ENCODE measurements at regions not wholly inside any gene's neighbourhood (a gene's known extent, or its start where the extent isn't known, plus 50 kb on each side); places are given as distances from the start of the nearest gene placed in this dataset.

DNA sequence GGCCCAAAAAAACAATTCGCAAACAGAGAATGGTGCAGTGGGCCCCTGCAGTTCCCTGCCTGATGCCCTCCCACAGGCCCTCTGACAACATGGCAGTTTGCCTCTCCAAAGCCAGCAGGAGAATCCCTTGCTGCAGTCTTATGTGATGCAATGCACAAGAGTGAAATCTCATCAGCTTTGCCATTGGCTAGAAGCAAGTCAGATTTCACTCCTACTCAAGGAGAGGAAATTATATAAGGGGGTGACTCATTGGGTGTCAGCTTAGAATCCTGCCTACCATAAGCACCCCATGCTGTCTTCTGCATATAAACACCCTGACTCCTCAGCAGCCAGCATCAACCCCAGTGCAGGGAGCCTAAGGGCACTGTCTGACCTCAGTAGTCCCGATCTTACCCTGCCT lies 157.3 kb upstream of the LDB2 start:
- H4K20me1 ChIP-seq (ENCODE audit: insufficient read depth, low read length, poor library complexity, severe bottlenecking): no peaks in the 10 kb centered on the region
- H3K9me2 ChIP-seq (replicated peaks; ENCODE audit: low read depth, low read length): no peaks in the 10 kb centered on the region
- no peak overlapping the region for H3K4me2 ChIP-seq (ENCODE audit: low read depth, low read length, poor library complexity, severe bottlenecking)
- no peak overlapping the region for H3K9ac ChIP-seq (ENCODE audit: low read depth, low read length, poor library complexity, severe bottlenecking)
- no peaks in the 10 kb centered on the region for H3K79me2 ChIP-seq (ENCODE audit: insufficient read depth, low read length)
- H3K9me3 ChIP-seq (ENCODE audit: insufficient read depth, low read depth, low read length): no peaks in the 10 kb centered on the region
- H3F3A ChIP-seq (ENCODE audit: low read depth): no peaks in the 10 kb centered on the region
- TF ChIP-seq CTCF (conservative IDR thresholded peaks at IDR 0.05; ENCODE audit: low read length) (no peak), EZH2phosphoT487 (IDR thresholded peaks at IDR 0.05; ENCODE audit: borderline replicate concordance) (no peak)
- no peaks in the 10 kb centered on the region for H3K36me3 ChIP-seq (ENCODE audit: insufficient read depth, low read length)
- H3K4me1 ChIP-seq (ENCODE audit: insufficient read depth, low read length, poor library complexity, severe bottlenecking): no peaks in the 10 kb centered on the region
- H2AFZ ChIP-seq (ENCODE audit: low read length): no peak overlapping the region
- H3K27me3 ChIP-seq (ENCODE audit: insufficient read depth, low read length, poor library complexity, severe bottlenecking): no peaks in the 10 kb centered on the region
- H3K4me3 ChIP-seq (ENCODE audit: low read length, poor library complexity, severe bottlenecking): no peak overlapping the region

GRCh38 chr4:17045866-17046265 lies 147.4 kb upstream of the LDB2 start:
- no peaks in the 10 kb centered on the region for H3K9me2 ChIP-seq (replicated peaks; ENCODE audit: low read depth, low read length)
- no peaks in the 10 kb centered on the region for H3K27me3 ChIP-seq (ENCODE audit: insufficient read depth, low read length, poor library complexity, severe bottlenecking)
- H3K79me2 ChIP-seq (ENCODE audit: insufficient read depth, low read length): no peaks in the 10 kb centered on the region
- H3K4me2 ChIP-seq (ENCODE audit: low read depth, low read length, poor library complexity, severe bottlenecking): no peak overlapping the region
- no peak for TF ChIP-seq EZH2phosphoT487 (IDR thresholded peaks at IDR 0.05; ENCODE audit: borderline replicate concordance)
- TF ChIP-seq CTCF (conservative IDR thresholded peaks at IDR 0.05; ENCODE audit: low read length): no peak
- no peaks in the 10 kb centered on the region for H3K9me3 ChIP-seq (ENCODE audit: insufficient read depth, low read depth, low read length)
- no peaks in the 10 kb centered on the region for H3K36me3 ChIP-seq (ENCODE audit: insufficient read depth, low read length)
- H3K4me1 ChIP-seq (ENCODE audit: insufficient read depth, low read length, poor library complexity, severe bottlenecking): no peaks in the 10 kb centered on the region
- no peak overlapping the region for H2AFZ ChIP-seq (ENCODE audit: low read length)
- no peaks in the 10 kb centered on the region for H4K20me1 ChIP-seq (ENCODE audit: insufficient read depth, low read length, poor library complexity, severe bottlenecking)
- H3K9ac ChIP-seq (ENCODE audit: low read depth, low read length, poor library complexity, severe bottlenecking): no peak overlapping the region
- no peaks in the 10 kb centered on the region for H3F3A ChIP-seq (ENCODE audit: low read depth)
- no peak overlapping the region for H3K4me3 ChIP-seq (ENCODE audit: low read length, poor library complexity, severe bottlenecking)

DNA sequence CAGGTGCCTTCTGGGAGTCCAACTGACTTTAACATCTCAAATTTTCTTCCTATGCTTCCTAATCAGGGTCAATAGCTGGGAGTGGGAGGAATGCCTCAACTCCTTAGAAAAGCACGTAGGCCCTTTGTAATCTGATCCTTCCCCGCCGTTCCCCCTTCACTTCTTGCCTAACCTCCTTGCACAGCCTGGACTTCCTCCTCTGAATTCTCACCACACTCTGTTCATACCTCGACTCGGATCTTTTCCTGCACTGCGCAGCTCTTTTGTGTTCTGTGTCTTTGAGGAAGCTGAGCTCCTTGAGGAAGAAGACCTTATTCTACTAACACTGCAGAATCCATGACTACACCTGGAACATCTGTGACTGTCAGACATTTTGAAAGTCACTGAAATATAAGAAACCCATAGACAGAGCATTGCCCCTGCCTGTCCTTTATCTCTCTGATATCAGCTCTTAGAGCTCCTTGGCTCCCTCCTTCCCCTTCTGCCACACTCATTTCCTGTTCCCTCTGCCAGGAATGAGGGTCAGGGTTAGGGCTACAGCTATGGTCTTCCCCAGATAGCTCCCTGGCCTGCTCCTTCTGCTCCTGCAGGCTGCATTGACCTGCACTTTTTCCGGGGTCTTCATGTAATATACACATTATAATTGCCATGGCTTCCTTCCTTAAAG lies 140.2 kb upstream of the LDB2 start:
- no peaks in the 10 kb centered on the region for H3K4me1 ChIP-seq (ENCODE audit: insufficient read depth, low read length, poor library complexity, severe bottlenecking)
- no peaks in the 10 kb centered on the region for H3K9me3 ChIP-seq (ENCODE audit: insufficient read depth, low read depth, low read length)
- TF ChIP-seq CTCF (conservative IDR thresholded peaks at IDR 0.05; ENCODE audit: low read length) (no peak), EZH2phosphoT487 (IDR thresholded peaks at IDR 0.05; ENCODE audit: borderline replicate concordance) (no peak)
- H3F3A ChIP-seq (ENCODE audit: low read depth): no peaks in the 10 kb centered on the region
- H3K9ac ChIP-seq (ENCODE audit: low read depth, low read length, poor library complexity, severe bottlenecking): no peak overlapping the region
- H3K79me2 ChIP-seq (ENCODE audit: insufficient read depth, low read length): no peaks in the 10 kb centered on the region
- H2AFZ ChIP-seq (ENCODE audit: low read length): no peak overlapping the region
- H3K36me3 ChIP-seq (ENCODE audit: insufficient read depth, low read length): no peaks in the 10 kb centered on the region
- H3K9me2 ChIP-seq (replicated peaks; ENCODE audit: low read depth, low read length): no peaks in the 10 kb centered on the region
- no peaks in the 10 kb centered on the region for H3K27me3 ChIP-seq (ENCODE audit: insufficient read depth, low read length, poor library complexity, severe bottlenecking)
- H4K20me1 ChIP-seq (ENCODE audit: insufficient read depth, low read length, poor library complexity, severe bottlenecking): no peaks in the 10 kb centered on the region
- H3K4me3 ChIP-seq (ENCODE audit: low read length, poor library complexity, severe bottlenecking): no peak overlapping the region
- H3K4me2 ChIP-seq (ENCODE audit: low read depth, low read length, poor library complexity, severe bottlenecking): no peak overlapping the region

Measured in Loucy (cell line).